HT-29 (cell line): ENCODE measurements at regions not wholly inside any gene's neighbourhood (a gene's known extent, or its start where the extent isn't known, plus 50 kb on each side); places are given as distances from the start of the nearest gene placed in this dataset.
"Not testable (repeated sequence)": the region's sequence is repeated elsewhere in the genome, so short reads cannot be mapped to it uniquely, and the experiment has no call there.

Experiments used
- DNase-seq: peaks from one replicate; pipeline ENCODE4 v3.0.0-alpha.2; 2015; ENCODE audit warnings: low spot score

- no peak for DNase-seq
Observed at GRCh38 chr6:115631028-115631427, 429.7 kb downstream of the FRK start.

GRCh38 chr6:115630424-115631024 lies 430.2 kb downstream of the FRK start:
- no peak for DNase-seq

- DNase-seq: no peak
Observed at GRCh38 chr6:115629415-115629814, 431.3 kb downstream of the FRK start.

- no peak for DNase-seq
Observed at GRCh38 chr6:115618256-115618655, 442.4 kb downstream of the FRK start.

- no peak for DNase-seq
Observed at GRCh38 chr6:115617031-115617430, 443.7 kb downstream of the FRK start.

- no peak for DNase-seq
Observed at GRCh38 chr6:115613488-115613887, 447.2 kb downstream of the FRK start.

- DNase-seq: no peak
Observed at GRCh38 chr6:115612796-115613479, 447.8 kb downstream of the FRK start.

GRCh38 chr6:115612216-115612615 lies 448.5 kb downstream of the FRK start:
- DNase-seq: no peak

GRCh38 chr6:115610696-115611095 lies 450.0 kb downstream of the FRK start:
- no peak for DNase-seq

- DNase-seq: no peak
Observed at GRCh38 chr6:115609111-115609510, 451.6 kb downstream of the FRK start.

GRCh38 chr6:115602466-115602865 lies 458.2 kb downstream of the FRK start:
- DNase-seq: no peak

- DNase-seq: no peak
Observed at GRCh38 chr6:115601509-115601908, 459.2 kb downstream of the FRK start.

- DNase-seq: no peak
Observed at GRCh38 chr6:115601064-115601463, 459.6 kb downstream of the FRK start.

GRCh38 chr6:115594891-115595290 lies 465.8 kb downstream of the FRK start:
- no peak for DNase-seq

GRCh38 chr6:115592025-115592424 lies 468.7 kb downstream of the FRK start:
- no peak for DNase-seq

- not testable (repeated sequence) for DNase-seq
Observed at GRCh38 chr6:115589072-115589471, 471.6 kb downstream of the FRK start.

- no peak for DNase-seq
Observed at GRCh38 chr6:115583290-115583689, 477.4 kb downstream of the FRK start.

- no peak for DNase-seq
Observed at GRCh38 chr6:115582386-115582785, 478.3 kb downstream of the FRK start.

- DNase-seq: not testable (repeated sequence)
Observed at GRCh38 chr6:115579565-115579964, 481.1 kb downstream of the FRK start.

- DNase-seq: no peak
Observed at GRCh38 chr6:115577270-115577669, 483.4 kb downstream of the FRK start.

GRCh38 chr6:115575285-115575684 lies 485.4 kb downstream of the FRK start:
- no peak for DNase-seq

GRCh38 chr6:115573861-115574260 lies 486.8 kb downstream of the FRK start:
- DNase-seq: no peak

GRCh38 chr6:115570331-115570730 lies 490.4 kb downstream of the FRK start:
- DNase-seq: no peak

GRCh38 chr6:115554060-115554459 lies 506.6 kb downstream of the FRK start:
- DNase-seq: no peak
